GM18511 (cell line): ENCODE measurements at regions not wholly inside any gene's neighbourhood (a gene's known extent, or its start where the extent isn't known, plus 50 kb on each side); places are given as distances from the start of the nearest gene placed in this dataset.

Experiments
- ATAC-seq: cut with Tn5 transposase; IDR thresholded peaks from one replicate; pipeline ENCODE4 v1.9.1; 2021; ENCODE audit warnings: mild to moderate bottlenecking, moderate library complexity; ENCODE audit not compliant: unreplicated experiment

DNA sequence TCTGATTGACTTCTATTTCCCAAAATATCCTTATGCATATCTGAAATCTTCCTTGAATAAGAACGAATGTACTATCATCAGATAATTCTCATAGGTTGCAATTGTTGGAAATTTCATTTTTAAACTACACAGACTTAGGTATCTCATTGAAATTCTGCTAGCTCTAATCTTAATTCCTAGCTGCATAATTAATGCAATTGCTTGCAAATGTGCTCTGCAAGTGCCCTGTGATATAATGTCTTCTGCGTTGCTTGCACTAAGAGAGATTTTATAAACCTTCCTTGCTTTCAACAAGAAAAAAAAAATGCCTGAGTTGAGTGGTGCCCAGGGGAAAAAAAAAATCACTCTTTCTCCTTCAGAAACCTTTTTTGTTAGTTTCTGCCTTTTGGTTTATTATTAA, 354.9 kb downstream of the TFAP2A start:
- no peak for ATAC-seq

DNA sequence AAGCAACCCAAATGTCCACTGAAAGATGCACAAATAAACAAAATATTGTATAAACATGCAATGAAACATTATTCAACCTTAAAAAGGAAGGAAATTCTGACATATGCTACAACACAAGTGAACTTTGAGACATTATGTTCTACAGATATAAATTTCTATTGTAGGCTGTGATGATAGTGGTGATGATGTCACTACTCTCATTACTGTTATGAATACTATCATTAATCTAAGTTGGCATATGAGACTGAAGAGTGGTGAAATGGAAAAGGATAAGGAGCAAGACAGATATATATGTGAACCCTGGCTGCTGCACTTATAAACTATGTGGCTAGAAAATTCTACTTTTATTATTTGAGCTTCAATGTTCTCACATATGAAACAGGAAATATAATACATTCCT, 360.2 kb downstream of the TFAP2A start:
- no peak for ATAC-seq

DNA sequence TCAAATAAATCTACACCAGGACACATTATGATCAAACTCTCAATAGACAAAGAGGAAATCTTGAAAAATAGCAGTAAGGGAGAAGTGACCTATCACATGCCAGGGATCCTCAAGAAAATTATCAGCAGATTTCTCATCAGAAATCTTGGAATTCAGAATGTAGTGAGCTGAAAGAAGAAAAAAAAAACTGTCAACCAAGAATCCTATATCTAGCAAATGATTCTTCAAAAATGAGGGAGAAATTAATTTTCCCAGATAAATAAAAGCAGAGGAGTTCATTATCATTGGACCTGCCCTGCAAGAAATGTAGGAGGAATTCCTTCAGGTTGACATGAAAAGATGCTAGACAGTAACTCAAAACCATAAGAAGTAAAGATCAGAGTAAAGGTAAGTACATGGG, 363.6 kb downstream of the TFAP2A start:
- no peak for ATAC-seq

DNA sequence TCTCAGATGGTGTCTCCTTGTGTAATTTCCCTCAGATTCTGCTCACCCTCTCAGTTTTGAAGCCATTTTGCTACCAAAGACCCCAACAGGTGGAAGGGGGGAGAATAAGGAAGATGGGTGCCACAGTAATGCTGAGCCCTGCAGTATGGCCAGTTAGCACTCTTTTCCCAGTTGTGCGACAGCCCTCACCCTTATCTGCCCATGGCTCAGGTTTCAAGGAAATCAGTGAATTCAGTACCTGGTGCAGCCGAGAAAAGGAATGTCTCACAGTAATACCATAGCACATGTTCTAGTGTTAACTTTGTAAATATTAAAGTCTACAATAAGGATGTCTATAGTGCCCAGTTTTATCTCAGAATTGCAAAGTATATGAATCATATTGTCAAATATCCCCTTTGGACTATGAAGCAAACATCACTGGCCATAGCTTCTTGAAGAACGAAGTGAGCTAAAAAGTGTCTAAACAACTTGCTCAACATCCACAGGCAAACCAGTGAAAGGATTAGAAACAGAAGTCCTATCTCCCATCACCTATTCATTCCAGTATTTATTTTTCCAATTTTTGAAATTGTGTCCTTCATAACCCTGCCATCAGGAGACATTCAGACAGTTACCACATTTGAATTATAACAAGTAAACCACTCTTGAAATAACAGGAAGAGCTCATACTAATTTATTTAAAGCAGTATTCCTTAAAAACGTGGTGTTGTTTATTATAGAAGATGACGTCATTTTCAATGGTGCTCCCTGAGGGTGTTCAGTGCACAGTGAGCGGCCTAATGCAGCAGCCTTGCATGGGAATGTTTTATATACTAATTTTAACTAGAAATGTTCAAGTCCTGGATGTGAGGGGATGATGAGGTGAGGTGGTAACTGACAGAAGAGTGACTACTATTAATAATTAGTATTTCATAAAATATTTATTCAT, 366.2 kb downstream of the TFAP2A start:
- ATAC-seq = no peak

DNA sequence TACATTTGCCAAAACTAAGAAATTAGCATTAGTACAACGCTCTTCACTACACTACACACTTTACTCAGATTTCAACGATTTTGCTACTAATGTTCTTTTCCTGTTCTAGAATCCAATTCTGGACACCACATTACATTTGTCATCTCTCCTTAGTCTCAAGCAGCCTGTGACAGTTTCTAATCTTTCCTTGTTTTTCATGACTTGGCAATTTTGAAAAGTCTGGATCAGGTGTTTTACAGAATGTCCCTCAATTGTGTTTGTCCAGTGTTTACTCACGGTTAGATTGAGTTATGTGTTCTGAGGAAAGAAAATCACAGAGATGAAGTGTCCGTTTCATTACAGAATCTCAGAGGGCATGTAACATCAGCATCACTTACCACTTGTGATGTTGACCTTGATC, 372.6 kb downstream of the TFAP2A start:
- no peak for ATAC-seq

DNA sequence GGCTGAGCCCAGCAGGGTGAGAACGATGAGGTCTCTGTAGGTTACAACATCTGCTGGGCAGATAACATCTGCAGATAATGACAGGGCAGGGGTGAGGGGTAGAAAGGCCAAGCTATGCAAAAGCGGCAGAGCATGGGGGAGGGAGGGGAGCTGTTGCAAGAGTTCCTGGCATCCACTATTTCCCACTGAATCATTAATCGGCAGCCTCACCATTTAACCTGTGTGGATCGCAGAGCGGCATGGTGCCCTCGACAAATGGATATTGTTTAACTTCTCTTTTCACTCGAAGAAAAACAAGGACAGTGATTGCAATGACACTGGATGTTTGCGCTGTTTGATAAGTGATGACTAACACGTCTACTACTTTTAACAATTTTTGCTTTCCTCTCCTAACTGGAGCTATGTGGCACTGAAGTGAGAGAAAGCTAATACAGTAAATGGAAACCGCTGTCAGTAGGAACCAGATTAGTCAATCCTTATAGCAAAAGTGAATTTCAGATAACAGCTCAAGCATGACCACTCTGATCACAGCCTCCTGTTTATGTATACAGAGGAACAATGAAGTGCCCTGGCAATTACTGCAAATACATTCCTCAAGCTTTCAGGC, 381.5 kb downstream of the TFAP2A start:
- no peak for ATAC-seq

DNA sequence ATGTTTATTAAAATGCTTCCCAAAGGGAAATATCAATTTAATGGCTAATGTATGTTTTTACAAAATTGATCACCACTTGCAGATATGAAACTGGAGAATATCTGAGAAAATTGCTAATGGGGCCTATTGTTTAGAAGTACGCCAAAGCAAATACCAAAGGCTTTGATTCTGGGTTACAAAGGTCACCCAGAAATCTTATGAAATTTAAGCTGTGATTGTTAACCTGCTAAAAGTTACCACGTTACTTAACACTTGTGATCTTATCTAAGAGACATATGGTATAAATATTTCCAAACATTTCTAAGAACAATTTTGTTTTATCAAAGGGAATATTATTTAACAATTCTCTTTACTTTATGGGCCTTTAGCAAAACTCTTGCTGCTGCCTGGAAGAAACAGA, 383.3 kb downstream of the TFAP2A start:
- ATAC-seq = no peak

DNA sequence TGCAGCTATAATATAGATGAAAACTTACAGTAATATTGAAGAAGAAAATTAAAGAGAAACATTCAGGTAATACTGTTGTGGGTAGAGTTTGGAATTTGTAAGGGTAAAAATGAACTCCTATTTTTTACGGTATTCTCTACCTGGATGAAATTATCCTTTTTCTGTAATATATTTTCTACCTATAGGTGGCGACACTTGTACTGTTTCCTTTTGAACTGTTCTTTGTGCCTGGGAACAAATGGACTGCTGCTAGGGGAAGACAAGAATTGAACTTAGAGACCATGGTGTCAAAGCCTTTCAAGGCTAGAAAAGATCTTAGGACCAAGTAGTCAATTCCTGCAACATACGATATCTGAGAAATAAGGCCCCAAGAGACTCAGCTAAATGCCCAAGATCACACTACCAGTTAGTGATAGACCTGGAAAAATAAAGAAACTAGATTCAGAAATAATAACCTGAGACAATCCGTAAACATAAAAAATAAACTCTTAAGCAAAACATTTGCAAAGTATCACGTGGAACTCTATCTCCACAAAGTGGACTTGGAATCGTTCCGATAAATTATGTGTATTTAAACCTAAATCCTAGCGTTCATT, 383.8 kb downstream of the TFAP2A start:
- ATAC-seq = peak; percentile 61

DNA sequence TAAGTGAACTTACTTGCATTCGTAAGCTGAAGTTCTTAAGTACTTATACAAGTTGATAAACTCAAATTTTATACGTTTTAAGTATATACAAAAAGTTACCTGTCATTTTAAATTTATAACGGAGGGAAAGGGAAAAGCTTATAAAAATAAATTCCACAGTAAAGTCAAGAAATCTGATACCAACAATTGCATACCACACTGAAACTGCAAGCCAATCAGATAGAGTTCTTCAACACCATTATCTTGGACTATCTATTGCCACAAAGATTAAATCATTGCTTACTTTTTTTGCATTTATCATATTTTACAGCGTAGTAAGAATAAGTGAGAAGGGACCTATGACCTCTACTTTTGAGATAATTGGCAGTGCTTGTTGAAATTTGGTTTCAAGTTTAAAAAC, 386.7 kb downstream of the TFAP2A start:
- ATAC-seq = no peak

DNA sequence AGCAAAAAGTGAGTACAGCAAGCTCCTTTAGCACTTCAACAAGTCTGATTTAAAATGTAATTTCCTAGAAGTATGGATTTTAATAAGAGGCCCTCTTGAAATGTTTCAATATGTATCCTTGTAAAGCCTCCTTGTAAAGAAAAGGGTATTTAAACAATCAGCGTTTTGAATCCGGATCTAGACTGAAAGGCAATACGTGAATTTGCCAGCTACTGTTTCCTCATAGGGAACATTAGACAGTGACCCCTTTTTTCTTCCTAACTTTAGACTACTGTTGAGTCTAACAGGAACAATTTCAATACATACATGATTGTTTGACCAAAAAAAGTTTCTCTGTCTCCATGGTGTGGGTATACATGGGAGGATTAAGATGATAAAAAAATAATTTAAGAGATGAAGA, 395.0 kb downstream of the TFAP2A start:
- no peak for ATAC-seq

DNA sequence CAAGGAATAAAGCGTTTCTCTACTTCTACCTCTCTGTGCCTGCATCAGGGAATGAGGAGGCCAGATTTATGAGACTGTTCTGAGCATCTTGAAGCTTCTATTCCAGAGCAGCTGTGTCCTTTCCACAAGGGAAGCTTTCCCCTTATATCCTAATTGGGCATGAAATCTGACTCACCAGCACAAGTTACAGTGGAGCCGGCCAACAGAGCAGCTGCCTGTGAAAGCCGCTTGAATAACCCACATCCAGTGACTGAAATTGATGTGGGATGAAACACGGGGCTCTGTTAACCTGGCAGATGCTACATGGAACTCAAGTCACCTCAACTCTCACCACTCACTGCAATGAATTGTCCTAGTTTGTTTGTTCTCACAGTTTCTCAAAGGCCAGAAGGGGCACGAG, 400.3 kb downstream of the TFAP2A start:
- no peak for ATAC-seq

DNA sequence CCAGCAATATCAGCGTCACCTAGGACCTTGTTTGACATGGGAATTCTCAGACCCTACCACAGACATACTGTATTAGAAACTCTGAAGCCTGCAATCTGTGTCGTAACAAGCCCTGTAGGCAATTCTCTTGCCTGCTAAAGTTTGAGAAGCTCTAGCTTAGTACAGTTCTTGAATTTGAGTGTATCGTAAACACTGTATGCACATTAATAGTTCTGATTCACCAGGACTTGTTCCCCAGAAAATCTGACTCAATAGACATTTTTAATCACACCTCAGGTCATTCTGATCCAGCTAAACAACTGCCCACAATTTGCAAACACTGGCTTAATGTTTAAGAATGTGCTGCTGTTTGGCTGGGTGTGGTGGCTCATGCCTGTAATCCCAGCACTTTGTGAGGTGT, 414.3 kb downstream of the TFAP2A start:
- no peak for ATAC-seq

DNA sequence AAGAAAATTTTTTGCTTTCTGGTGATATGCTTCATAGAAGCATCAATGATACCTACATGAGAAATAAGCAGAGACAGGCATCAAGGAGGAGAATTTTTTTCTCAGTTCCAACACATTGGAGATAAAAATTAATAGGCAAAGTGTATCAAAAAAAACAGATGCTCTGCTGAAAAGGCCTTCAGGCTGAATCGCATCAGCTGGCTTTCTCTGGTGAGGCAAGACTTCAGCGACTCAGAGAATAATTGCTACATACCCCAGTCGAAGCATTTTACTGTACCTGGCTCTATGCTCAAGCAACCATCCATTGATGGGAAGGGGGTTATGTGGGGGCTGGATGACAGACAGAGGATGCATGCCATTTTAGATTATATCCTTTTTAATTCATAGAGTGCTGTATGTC, 415.1 kb downstream of the TFAP2A start:
- no peak for ATAC-seq

DNA sequence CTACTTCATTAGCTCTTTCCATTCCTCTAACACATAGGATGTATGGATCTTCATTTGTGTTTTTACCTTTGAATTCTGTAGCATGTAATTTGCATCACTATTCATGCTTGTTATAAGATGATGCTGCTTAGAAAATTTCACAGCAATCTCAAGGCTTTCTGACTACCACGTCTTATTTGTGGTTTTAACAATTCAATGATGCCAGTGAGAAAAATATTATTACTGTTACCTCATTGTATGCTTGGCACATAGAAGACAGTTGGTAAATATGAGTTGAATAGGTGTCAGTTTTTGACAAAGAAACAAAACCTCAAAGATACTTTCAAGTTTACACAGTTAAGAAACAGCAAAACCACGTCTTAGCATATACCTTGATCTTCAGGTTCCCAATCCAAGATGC, 428.6 kb downstream of the TFAP2A start:
- ATAC-seq = no peak

DNA sequence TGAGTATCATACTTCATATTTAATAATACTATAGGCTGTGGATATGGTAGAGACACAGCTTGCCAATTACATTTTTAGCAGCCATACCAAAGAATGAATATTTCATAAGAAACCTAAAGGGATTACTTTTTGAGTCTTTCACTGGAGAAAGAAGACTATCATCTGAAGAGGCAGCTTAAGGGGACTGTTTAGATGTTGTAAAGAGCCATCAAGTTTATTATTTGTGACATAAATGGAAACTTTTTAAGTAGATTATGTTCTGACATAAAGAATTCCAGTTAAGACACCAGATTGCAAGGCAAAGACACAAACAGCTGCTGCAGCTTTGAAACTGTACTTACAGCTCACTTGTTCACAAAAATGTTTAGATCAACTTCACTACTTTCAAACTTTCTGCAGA, 429.4 kb downstream of the TFAP2A start:
- no peak for ATAC-seq

DNA sequence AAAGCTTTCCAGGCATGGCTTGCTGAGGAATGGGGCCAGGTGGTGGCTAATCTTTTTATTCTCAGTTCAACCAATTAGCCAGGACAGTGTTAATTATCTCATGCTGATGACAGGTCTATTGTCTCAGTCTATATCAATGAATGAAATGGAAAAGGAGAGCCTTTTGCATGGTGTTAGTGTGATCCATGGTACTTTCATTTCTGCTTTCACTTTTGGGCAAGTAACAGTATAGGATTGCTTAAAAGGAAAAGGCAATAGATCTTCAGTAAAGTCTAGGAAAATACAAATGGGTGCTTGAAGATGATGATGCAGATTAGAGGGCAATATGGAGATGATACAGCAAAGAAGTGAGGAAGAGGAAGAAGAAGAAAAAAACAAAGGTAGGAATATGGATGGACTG, 430.3 kb downstream of the TFAP2A start:
- ATAC-seq = no peak

DNA sequence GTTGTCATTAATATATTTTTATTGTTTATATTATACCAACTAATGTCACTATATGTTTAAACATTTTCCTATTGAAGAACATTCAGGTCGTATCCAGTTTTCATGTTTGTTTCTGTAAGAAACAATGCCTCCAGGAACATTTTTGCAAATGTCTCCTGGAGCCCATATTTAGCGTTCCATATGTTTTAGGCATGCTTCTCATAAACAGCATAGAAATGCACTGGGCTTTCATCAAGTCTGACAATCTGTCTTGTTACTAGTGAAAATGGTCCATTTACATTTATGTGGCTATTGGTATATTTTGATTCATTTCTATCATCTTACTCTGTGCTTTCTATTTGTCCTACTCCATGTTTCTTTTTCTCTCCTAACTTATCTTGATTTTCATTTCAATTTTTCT, 431.7 kb downstream of the TFAP2A start:
- no peak for ATAC-seq

DNA sequence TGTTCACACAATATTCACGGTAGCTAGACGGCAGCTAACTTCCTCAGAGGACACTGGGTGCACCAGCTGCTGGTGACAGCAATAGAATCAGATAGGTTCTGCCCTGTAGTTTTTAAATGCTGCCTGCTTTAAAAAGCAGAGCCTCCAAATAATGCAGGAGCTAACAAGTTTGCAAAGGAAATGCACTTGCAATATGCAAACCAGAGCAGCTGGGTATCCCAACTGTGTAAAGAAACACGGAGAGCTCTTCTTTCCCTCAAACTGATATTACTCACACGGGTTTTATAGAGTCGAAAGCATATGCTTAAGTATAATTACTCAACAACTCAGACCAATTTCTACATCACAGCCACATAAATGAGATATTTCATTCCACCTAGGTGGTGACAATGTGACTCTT, 432.7 kb downstream of the TFAP2A start:
- no peak for ATAC-seq

DNA sequence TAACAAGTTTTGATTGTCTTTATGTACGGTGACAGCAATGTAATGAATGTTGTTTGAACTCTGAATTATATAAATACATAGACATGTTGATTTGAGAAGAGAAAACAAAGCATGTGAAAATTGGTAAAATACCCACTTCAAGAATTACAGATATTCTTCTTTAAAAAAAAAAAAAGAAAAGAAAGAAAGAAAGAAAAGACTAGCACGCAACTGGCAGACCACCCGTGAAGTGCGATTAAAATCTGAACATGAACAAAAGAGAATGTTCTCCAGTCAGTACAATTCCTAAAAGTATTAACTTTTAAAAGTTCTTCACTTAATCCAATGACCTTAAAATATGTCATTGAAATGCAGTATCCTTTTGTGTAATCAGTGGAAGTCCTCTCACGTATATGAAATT, 434.9 kb downstream of the TFAP2A start:
- ATAC-seq = no peak

DNA sequence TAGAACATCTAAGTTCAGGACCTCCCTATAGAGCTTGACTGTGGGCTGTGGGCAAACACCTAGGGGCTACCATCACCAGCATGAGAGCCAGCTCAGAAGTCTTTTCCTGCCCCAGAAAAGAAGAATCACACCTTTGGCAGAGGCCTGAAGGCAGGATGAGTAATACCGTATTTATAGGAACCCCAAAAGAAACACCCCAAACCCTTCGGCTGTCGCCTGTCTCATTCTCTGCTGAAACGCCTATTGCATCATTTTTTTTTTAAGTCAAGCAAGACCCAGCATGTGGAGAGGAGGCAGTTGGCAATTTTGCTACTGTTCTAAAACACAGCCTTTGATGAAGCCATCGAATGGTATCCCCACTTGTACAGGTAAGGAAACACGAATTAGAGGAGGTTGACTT, 436.4 kb downstream of the TFAP2A start:
- no peak for ATAC-seq

DNA sequence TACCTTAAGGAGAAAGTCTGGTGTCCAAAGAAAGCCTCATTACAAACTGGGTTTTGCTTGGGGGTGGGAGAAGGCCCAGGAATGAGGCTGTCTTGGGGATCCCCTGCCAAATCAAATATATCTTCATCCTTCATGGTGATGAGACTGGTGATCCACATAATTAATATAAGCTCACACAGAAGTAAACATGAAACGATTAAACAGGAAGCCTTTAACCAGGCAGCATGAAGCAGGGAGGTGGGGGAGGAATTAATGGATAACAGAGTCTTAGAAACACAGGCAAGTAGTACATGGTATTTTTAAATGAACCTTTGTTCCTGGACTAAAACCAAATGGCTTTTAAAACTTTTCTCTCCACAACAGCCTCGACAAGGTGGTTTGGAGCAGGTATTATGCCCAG, 437.5 kb downstream of the TFAP2A start:
- no peak for ATAC-seq

DNA sequence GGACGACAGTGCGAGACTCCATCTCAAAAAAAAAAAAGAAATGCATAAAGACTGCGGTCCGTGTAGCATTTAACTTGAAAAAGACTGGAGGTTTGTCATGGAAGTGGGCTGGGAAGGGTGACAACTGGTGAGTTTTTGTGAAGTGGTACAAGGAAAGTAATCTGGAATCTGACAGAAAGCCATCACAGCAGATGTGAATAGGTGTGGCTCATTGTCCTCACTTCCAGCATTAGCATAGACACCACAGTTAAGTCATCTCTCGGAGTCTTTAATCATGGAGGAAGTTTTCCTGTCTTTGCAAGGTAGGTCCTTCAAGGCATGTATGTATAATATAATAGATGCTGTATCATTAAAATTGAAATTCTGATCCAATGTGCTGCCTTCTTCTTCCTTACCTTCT, 453.2 kb downstream of the TFAP2A start:
- ATAC-seq = no peak
